HG03095 (cell line): ENCODE measurements at regions not wholly inside any gene's neighbourhood (a gene's known extent, or its start where the extent isn't known, plus 50 kb on each side); places are given as distances from the start of the nearest gene placed in this dataset.

Experiments used
- ATAC-seq: cut with Tn5 transposase; IDR thresholded peaks from one replicate; pipeline ENCODE4 v1.9.1; 2021; ENCODE audit warnings: moderate library complexity; ENCODE audit not compliant: unreplicated experiment

GRCh38 chr10:121167534-121168243, 316.5 kb downstream of the WDR11 start:
- no peak for ATAC-seq

- ATAC-seq: no peak
Observed at GRCh38 chr10:121168545-121169216, 317.5 kb downstream of the WDR11 start.

GRCh38 chr10:121169406-121169805, 318.2 kb downstream of the WDR11 start:
- no peak for ATAC-seq

- ATAC-seq: no peak
Observed at GRCh38 chr10:121171825-121172787, 320.9 kb downstream of the WDR11 start.

GRCh38 chr10:121179006-121179405, 327.8 kb downstream of the WDR11 start:
- ATAC-seq: no peak

GRCh38 chr10:121182219-121182618, 331.1 kb downstream of the WDR11 start:
- no peak for ATAC-seq

GRCh38 chr10:121183236-121183635, 332.1 kb downstream of the WDR11 start:
- no peak for ATAC-seq

- no peak for ATAC-seq
Observed at GRCh38 chr10:121183707-121184106, 332.5 kb downstream of the WDR11 start.

- no peak for ATAC-seq
Observed at GRCh38 chr10:121185816-121186455, 334.8 kb downstream of the WDR11 start.

GRCh38 chr10:121187391-121187790, 336.2 kb downstream of the WDR11 start:
- no peak for ATAC-seq

- no peak for ATAC-seq
Observed at GRCh38 chr10:121188005-121188404, 336.8 kb downstream of the WDR11 start.

GRCh38 chr10:121189066-121189465, 337.9 kb downstream of the WDR11 start:
- no peak for ATAC-seq

- no peak for ATAC-seq
Observed at GRCh38 chr10:121194696-121195523, 343.7 kb downstream of the WDR11 start.

GRCh38 chr10:121195524-121195910, 344.4 kb downstream of the WDR11 start:
- ATAC-seq: no peak

- no peak for ATAC-seq
Observed at GRCh38 chr10:121199081-121199480, 347.9 kb downstream of the WDR11 start.

GRCh38 chr10:121205625-121206024, 354.5 kb downstream of the WDR11 start:
- no peak for ATAC-seq

GRCh38 chr10:121211446-121211845, 360.3 kb downstream of the WDR11 start:
- no peak for ATAC-seq

- no peak for ATAC-seq
Observed at GRCh38 chr10:121213437-121213836, 362.3 kb downstream of the WDR11 start.

GRCh38 chr10:121216295-121216694, 365.1 kb downstream of the WDR11 start:
- ATAC-seq: no peak

GRCh38 chr10:121216721-121217181, 365.6 kb downstream of the WDR11 start:
- no peak for ATAC-seq
